COLO829 (cell line): ENCODE measurements at regions not wholly inside any gene's neighbourhood (a gene's known extent, or its start where the extent isn't known, plus 50 kb on each side); places are given as distances from the start of the nearest gene placed in this dataset.
A peak's percentile ranks its signal among the peaks of the same experiment; 100 is the strongest.
"Not testable (repeated sequence)": the region's sequence is repeated elsewhere in the genome, so short reads cannot be mapped to it uniquely, and the experiment has no call there.

ENCODE experiments used
- DNase-seq: peaks from one replicate; pipeline ENCODE4 v3.0.0; 2012; ENCODE audit warnings: low spot score

DNA sequence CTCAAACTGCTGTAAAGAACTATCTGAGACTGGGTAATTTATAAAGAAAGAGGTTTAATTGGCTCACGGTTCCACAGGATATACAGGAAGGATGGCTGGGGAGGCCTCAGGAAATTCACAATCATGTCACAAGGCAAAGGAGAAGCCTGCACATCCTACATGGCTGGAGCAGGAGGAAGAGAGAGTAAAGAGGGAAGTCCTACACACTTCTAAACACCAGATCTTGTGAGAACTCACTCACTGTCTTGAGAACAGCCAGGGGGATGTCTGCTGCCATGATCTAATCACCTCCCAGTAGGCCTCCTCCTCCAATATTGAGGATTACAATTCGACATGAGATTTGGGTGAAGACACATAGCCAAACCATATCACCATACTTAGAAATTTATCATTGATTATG, 1307.0 kb upstream of the GJE1 start:
- DNase-seq = no peak

- no peak for DNase-seq
Observed at GRCh38 chr6:140824595-140824994, 1308.1 kb upstream of the GJE1 start.

GRCh38 chr6:140821196-140821595, 1311.5 kb upstream of the GJE1 start:
- no peak for DNase-seq

DNA sequence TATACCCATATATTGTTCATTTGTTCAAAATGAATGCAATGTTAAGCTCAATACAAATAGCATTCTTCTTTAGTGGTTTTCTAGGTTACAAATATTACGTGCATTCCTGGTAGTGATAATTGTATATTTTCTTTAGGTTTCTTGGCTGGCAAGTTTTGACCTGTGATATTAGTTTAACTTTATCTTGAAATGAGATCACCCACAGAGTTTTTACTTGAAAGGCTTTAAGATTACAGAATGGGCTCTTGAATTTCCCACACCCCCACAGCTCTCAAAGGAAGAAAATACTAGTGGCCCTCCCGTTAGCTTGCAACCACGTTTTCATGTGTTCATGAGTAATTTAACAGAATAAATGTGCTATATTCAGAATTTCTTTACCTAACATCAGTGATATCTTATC, 1315.5 kb upstream of the GJE1 start:
- DNase-seq = no peak

- no peak for DNase-seq
Observed at GRCh38 chr6:140816681-140817080, 1316.0 kb upstream of the GJE1 start.

- DNase-seq = no peak
Observed at GRCh38 chr6:140812636-140813035, 1320.1 kb upstream of the GJE1 start.

GRCh38 chr6:140811642-140812041, 1321.1 kb upstream of the GJE1 start:
- no peak for DNase-seq

DNA sequence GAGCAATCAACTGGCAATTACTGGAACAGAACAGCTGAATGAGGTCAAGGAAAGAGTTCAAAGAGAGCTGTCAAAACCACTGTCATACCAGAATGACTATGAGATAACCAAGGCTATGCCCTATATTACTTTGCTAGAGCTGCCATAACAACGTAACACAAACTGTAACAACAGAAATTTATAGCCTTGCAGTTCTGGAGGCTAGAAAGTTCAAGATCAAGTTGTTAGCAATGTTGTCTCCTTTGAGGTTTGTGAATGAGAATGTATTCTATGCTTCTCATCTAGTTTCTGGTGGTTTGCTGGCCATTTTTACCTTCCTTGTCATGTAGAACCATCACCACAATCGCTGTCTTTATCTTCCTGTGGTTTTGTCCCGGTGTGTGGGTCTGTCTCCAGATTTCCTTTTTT, 1323.0 kb upstream of the GJE1 start:
- no peak for DNase-seq

GRCh38 chr6:140806431-140806830, 1326.3 kb upstream of the GJE1 start:
- DNase-seq = no peak

DNA sequence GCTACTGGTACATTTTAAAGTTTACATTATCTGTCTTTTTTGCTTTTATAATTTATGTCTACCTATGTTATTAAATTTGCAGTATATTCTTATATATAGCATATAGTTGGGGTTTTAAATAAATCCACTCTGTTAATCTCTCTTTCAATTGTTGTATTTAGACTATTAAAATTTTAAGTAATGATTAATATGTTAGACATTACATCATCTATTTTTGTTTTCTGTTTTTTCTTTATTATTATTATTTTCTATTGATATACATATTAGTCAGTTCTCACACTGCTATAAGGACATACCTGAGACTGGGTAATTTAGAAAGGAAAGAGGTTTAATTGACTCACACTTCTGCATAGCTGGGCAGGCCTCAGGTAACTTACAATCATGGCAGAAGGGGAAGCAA, 1338.2 kb upstream of the GJE1 start:
- no peak for DNase-seq

DNA sequence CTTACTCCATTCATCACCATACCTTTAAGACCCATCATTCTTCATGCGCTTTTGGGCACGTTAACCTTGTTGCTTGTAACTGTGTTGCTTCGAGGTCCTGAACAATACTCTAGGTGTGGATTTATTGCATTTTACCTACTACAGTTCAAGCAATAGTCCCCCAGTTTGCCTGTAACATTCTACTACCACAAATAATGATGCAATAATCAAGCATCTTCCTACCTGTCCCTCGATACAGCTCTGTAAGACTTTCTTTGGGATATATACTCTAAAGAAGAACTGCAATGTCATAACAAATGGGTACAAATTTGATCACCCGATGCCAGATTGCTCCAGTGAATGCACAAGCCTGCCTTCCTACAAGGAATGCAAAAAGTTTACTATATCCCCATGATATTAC, 1342.6 kb upstream of the GJE1 start:
- DNase-seq = no peak

DNA sequence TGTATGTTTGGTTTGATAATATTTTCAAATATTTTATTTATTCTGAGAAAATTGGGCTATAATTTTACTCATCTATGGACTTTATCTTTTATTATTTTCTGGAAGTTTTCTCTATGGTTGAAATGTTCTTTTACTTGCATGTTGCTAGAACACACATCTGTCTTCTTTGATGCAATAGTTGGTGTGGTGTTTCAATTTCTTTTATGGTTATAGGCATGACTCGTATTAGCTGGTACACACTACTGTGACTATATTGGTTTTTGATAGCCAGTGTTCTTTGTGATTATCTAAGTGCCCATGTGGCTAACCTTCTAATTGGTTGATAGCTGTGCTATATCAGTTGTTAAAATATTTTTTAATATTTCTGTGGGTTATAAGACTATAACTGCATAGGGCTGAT, 1343.3 kb upstream of the GJE1 start:
- no peak for DNase-seq

GRCh38 chr6:140785926-140786325, 1346.8 kb upstream of the GJE1 start:
- DNase-seq = no peak

- no peak for DNase-seq
Observed at GRCh38 chr6:140784573-140784972, 1348.2 kb upstream of the GJE1 start.

- not testable (repeated sequence) for DNase-seq
Observed at GRCh38 chr6:140783504-140783903, 1349.2 kb upstream of the GJE1 start.

GRCh38 chr6:140782941-140783340, 1349.8 kb upstream of the GJE1 start:
- DNase-seq = no peak

GRCh38 chr6:140779991-140780596, 1352.6 kb upstream of the GJE1 start:
- DNase-seq = no peak

DNA sequence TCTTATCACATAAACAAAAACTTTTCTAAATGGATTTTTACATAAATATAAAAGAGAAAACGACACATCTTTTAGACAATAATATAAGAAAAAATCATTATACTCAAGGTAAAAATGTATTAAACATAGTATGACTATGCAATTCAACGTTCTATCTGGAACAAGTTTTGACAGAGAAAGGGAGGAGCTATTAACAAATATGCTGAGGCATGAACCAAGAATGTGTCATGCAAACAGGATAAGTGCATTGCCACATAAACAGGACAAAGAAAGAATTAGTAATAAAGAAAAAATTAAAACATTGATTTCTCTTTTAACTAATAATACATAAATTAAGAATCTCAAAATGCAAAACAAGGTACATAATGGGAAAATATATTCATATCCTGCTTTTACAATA, 1353.4 kb upstream of the GJE1 start:
- DNase-seq = no peak

GRCh38 chr6:140777780-140778179, 1354.9 kb upstream of the GJE1 start:
- DNase-seq = no peak

DNA sequence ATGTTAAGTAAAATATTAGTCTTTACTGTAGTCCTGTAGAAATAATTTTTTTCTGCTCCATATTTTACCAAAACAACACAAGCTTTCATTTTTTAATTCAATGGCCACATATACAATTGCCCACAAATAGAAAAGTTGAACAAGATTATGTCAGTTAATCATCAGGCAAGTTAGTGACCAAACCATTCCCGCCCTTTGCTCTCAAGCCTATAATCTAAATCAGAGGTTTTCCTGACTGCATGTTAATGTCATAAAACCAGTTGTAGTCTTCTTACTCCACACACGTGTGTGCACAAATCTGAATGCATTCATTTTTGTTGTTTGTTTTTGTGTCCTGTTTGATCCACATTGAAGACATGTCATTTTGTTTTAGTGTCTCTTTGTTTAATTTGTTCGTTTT, 1357.7 kb upstream of the GJE1 start:
- DNase-seq = no peak

DNA sequence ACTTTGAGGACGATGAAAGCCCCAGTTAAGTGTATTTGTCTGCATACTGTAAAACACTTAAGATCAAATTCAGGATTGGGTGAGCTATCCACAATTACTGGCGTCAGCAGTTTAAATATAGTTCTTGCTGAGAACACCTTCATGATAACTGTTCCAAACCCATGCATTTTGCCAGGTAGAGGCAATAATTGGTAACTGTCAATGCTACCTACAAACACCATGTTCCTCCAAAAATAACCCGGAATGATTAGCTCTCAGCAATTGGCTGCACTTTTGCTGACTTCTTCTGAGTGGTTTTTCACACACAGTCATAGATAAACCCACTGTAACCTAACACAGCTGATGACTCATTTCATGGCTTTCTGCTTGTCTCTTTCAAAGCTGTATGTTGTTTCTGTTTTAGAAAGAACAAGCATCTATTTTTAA, 1358.6 kb upstream of the GJE1 start:
- peak; percentile 45 for DNase-seq

DNA sequence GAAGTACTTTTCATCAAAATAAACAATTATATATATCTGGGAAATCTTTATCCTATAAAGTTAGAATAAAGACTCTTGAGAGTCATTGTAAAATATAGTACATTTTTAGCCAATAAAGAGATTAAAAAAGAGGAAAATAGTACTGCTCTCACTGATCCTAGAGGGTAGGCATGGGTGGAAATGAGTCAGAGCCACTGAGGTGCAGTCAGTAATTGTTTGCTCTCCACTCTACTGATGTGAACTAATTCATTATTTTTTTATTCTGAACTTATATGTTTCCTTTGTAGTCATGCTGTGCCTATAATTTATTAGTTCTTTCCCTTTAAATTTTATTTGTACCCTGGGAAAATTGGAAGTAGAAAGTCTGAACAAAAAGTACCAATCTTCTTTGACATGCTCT, 1359.4 kb upstream of the GJE1 start:
- no peak for DNase-seq

GRCh38 chr6:140772576-140772975, 1360.1 kb upstream of the GJE1 start:
- DNase-seq = no peak

DNA sequence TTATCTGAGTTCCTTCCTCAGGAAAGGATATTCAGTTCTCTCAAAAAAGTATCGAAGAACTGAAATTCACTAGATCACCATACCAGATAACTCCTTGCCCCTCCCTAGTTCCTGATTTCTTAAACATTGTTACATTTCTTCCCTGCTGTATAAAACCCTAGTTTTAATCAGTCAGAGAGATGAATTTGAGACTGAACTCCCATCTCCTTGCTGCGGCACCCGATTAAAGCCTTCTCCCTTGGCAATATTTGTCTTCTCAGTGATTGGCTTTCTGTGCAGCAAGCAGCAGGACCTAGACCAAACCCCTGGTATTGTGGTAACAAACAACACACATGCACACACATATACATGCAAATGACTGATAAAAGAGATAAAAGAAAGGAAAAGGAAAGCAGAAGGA, 1364.6 kb upstream of the GJE1 start:
- DNase-seq = no peak

DNA sequence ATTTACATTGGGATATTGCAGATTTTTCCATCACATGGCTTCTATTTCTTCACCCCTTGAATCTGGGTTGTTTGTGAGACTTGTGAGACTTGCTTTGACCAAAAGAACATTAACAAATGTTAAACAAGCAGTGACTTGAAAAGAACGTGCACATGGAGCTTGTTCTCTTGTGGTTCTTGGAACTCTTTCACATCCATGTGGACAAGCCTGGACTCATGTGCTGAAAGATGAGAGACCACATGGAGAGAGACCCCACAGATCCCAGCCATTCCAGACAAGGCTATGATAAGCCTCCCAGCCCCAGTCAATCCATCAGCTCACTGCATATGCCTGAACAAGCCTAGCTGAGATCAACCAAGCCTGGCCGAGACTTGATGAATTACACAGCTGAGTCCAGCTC, 1365.7 kb upstream of the GJE1 start:
- DNase-seq = no peak
